Dermis microvascular lymphatic vessel endothelial cell (primary cell): ENCODE measurements at regions not wholly inside any gene's neighbourhood (a gene's known extent, or its start where the extent isn't known, plus 50 kb on each side); places are given as distances from the start of the nearest gene placed in this dataset.
"Not testable (repeated sequence)": the region's sequence is repeated elsewhere in the genome, so short reads cannot be mapped to it uniquely, and the experiment has no call there.

Source experiments
- DNase-seq, 2 donors: peaks; one replicate each; pipeline versions ENCODE4 v3.0.0 to v3.0.0-alpha.2; 2010; ENCODE audit warnings: low read depth in 2 of 2

- DNase-seq = no peak
Measured at GRCh38 chr19:34576292-34576691, 94.7 kb downstream of the WTIP start.

GRCh38 chr19:34575206-34575605 lies 93.6 kb downstream of the WTIP start:
- DNase-seq = no peak

- DNase-seq = no peak
Measured at GRCh38 chr19:34574704-34575103, 93.1 kb downstream of the WTIP start.

DNA sequence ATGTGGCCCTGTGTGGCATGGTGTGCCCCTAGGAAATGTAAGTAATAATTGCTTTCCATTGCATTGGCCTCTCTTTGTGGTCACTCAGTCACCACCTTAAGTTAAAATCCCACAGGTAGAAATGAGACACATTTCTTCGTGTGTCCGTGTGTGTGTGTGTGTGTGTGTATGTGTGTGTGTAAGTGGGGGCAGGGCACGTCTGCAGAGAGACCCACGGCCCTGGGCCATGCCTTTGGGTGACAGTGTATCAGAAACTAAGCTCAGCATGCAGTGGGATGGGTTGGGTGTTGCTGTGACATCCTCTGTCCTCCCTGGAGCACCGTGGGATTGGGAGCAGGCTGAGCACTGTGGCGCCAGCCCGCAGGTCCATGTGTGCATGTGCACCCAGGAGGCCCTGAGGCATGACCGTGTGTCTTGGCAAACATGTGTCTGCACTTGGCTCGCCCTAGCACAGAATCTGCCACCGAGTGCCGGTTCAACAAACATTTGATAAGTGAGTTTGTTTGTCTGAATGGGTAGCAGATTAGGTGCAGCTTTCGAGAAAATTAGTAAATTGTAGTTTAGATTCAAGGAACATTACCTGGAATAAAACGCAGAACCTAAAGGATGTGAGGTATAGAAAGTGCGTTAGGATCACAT lies 91.8 kb downstream of the WTIP start:
- DNase-seq = no peak

DNA sequence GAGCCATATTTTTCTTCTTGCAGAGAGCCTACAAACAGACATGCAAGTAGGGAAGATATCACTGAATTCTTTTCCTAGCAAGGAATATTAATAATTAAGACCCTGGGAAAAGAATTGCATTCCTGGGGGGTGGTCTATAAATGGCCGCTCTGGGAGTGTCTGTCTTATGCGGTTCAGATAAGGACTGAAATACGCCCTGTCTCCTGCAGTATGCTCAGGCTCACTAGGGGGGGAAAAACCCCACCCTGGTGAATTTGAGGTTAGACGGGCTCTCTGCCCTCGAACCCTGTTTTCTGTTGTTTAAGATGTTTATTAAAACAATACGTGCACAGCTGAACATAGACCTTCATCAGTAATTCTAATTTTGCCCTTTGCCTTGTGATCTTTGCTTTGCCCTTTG lies 88.6 kb downstream of the WTIP start:
- DNase-seq = not testable (repeated sequence)

- not testable (repeated sequence) for DNase-seq
Measured at GRCh38 chr19:34562344-34562743, 80.8 kb downstream of the WTIP start.
